Right renal pelvis (tissue), 4 donors: ENCODE measurements at regions not wholly inside any gene's neighbourhood (a gene's known extent, or its start where the extent isn't known, plus 50 kb on each side); places are given as distances from the start of the nearest gene placed in this dataset.

ENCODE experiments used
- DNase-seq, 4 donors: peaks; one replicate each; pipeline ENCODE4 v3.0.0-alpha.2; 2013; ENCODE audit warnings: low read depth in 4 of 4, low spot score in 3 of 4, missing footprints in 1 of 4

DNA sequence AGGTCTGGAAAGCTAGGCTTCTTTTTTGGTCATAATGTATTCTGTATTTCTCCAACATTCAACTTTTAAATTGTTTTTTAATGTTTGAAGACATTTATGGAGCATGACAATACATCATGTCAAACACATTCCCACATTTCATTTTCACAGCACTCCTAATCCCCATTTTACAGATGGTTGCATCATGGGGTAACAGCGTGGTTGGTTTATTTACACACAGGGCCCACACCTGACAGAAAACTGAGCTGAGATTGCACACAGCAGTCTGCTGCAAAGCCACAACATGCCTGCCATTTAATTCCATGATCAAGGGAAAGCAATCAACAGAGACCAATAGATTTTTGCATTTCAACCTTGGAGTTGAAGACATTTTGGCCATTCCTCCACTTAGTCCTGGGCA lies 335.7 kb upstream of the MGAT5 start:
- no peak for DNase-seq

DNA sequence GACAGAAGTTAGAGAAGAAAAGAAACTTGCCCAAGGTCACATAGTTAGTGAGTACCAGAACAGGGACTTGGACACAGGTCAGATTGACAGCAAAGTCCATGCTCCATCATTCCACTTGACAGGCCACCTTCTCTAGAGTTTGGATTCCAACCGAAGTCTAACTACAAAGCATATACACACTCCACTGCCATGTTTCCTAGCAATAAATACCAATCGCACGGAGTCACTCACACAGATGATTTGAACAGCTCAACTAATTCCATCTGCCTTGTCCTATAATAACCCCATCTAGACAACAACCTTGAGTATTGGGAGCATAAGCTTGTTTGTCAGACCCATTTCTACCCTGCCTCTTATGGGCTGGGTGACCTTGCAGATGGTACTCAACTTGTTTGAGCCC lies 334.6 kb upstream of the MGAT5 start:
- no peak for DNase-seq

DNA sequence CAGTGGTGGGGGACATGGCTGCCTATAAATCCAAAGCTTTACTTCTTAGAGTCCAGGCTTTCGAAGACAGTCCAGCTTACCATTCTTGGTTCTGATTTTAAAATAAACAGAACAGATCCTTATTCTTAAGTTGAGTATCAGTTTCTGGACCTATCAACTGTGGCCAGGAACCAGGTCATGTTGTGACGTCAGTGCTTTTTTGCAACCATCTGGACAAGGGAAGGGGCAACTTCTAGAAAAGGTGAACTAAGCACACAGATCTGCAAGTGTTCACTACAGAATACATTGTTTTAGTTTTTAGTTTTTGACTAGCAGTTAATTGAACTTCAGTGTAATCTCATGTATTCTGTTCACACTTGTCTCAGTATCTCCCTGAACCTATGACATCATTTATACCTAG lies 326.0 kb upstream of the MGAT5 start:
- no peak for DNase-seq

DNA sequence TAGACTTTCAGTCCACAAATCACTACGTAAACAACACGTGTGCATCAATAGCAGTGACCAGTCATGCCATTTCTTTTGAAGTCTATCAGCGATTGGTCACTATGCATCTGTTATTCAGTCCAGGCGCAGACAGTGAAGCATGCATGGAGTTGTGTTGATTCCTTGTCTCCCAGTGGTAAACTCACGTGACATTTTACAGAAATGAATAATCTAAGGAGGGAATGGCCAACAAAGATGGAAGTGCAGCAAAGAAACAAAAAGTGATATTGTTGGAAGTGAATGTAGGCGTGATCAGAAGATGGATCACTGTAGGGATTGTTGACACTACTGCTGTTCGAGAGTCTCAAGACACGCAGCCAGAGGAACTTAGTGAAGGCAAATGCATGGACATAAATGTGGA lies 317.8 kb upstream of the MGAT5 start:
- no peak for DNase-seq

DNA sequence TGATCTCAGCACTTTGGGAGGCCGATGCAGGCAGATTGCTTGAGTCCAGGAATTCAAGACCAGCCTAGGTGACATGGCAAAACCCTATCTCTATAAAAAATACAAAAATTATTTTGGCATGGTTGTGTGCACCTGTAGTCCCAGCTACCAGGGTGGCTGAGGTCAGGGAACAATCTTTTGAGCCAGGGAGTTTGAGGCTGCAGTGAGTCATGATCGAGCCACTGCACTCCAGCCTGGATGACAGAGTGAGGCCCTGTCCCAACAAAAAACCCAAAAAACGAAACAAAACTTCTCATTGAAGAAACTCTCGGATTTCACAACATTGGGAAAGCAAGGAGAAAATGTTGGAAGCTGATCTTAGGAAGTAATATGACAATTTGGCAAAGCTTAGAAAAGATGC lies 317.3 kb upstream of the MGAT5 start:
- DNase-seq, result no peak

DNA sequence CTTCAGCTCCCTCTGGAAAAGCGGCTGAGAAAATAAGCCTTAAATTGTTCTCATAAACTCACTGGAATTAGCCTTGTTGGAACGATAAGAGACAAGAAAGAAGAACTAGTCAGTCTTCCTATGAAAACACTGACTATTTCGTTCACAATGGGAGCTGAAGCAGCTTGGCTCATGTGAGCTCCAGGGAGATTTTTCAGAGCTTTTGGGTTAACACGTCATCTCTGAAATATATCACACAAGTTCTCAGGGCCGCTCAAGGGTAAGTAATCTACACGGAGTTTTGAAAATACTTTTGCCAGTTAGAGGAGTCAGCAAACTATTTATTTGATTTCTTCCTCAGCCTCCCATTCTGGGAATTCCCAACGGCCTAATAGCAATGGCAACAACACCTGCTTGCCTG lies 316.2 kb upstream of the MGAT5 start:
- DNase-seq, result no peak

DNA sequence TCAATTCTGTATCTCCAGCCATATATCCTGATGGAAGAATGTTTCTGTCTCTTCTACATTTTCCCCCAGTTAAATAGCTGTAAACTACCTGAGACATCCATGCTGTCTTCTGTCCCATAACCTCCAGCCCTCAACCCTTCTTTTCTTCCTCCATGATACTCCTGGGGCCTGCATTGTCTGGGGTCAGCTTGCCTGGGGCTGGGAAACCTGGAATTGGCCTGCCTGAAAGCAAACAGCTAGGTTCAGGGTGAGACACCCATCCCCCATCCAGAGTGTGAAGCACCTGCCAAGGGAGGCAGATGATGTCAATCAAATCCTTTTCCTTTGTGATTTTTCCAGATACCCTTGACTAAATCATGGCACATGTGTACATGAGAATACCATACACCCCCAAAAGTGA lies 313.7 kb upstream of the MGAT5 start:
- DNase-seq, result no peak

DNA sequence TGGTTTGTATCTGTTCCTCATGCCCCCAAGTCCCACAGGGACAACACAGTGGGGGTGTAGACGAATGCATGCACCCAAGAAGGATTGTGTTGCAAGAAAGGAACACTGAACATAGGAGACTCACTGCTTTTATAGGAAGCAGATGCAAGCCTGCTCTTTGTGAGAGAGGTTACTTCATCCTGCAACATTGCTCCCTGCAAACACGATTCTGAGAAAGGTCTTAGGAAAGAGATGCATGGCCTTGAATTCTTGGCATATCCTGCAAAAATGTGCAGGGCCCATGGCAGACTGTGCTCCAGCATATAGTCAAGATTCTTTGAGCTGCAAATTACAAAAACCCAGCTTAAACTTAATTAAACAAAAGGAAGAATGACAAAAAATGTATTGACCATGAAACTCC lies 312.2 kb upstream of the MGAT5 start:
- no peak for DNase-seq

DNA sequence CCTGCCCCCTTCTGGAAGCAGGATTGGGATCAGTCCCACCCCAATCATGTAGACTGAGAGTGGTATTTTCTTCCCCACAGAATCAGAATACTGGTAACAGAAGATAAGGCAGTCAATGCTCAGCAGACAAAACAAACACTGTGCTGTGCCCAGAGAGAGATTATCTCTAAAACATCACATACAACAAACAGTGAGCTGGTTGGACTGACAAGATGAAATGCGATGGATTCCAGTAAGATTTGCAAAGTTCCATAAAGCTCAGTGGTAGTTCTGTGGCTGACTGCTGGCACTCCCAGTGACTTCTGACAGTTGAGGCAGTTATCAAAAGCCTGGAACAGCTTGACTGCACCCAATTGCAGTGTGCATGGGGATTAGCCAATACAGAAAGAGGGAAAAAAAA lies 311.5 kb upstream of the MGAT5 start:
- DNase-seq, result no peak

DNA sequence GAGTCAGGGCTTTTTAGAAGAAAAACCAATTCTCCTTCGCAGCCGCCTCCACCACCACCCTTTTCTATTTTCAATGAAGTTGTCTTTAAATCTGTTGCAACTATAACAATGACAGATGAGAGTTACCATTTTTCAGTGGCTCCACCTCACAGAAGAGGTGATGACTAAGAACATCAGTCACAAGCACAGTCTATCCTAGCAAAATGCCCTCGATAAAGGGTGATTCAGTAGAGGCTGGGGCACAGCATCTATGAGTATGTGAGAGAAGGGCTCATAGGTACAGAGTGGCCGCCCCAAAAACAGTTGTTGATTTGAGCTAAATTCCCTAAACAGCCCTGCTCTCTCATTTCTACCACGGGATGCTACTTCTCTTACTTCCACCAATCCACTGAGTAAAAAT lies 310.8 kb upstream of the MGAT5 start:
- no peak for DNase-seq

DNA sequence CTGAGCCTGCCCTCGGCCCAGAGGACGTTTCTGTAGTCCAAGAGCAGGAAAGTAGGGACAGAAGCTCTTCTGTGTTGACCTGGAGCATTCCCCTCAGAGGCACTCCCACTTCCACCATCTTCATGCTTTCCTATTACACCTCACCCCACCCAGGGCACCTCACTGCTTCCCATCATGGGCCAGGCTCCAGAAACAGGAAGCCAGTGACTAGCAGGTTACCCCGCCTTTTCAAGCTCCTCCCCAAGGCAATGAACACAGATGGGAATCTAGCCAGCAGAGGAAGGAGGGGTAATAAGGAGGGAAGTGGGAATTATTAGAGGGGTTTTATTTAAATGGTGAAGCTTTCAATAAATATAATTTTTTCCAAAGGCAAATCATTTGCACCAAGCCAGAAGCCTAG lies 308.8 kb upstream of the MGAT5 start:
- DNase-seq, result no peak

DNA sequence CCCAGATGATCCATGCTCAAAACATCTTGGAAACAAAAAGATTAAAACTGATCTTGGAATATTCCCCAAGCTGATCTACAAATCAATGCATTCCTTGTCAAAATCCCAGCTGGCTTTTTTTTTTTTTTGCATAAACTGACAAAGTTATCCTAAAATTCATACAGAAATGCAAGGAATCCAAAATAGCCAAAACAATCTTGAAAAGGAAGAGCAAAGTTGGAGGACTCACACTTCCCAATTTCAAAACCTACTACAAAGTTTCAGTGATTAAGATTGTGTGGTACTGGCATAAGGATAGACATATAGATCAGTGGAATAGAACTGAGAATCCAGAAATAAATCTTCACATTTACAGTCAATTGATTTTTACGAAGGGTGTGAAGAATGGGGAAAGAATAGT lies 306.8 kb upstream of the MGAT5 start:
- no peak for DNase-seq

DNA sequence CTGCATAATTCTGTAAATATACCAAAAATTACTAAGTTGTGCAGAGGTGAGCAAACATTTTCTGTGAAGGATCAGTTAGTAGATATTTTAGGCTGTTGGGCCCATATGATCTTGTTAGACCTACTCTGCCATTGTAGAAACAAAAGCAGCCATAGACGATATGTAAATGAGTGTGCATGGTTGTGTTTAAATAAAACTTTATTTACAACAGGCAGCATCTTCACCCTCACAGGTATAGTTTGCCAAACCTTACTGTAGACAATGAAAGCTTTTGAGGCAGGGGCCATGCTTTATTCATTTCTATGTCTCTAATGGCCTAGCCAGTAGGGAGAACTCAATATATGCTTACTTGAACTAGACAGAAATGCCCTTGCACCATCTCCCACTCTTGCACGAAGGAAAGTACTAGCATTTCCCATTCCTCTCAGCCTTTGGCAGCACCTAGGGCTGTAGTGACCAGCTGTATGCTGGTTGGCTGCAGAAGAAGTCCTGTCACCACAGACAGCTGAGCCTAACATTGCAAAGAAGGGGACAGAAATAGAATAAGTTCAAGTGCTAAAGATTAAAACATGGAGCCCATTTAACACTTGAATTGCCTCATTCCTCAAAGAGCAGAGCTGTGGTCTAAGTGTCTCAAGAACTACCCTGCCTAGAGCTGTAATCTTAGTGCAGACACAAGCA lies 305.1 kb upstream of the MGAT5 start:
- DNase-seq, result no peak

DNA sequence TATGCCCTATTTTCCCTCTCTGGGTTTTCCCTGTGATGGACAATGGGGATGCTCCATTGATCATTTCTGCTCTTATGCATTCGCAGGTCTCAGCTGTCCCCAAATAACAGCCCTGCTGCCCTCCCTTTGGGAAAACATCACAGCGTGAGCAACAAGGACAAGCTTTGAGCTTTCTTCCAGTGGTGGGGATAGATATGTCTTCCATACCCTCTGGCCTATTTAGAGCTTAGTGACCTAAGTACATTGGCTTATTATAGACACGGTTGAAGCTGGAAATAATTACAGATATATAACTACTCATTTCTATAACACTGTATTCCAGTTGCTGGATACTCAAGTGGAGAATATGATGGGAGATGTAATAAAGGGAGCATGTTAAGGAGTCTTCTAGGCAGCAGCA lies 304.3 kb upstream of the MGAT5 start:
- DNase-seq, result no peak

DNA sequence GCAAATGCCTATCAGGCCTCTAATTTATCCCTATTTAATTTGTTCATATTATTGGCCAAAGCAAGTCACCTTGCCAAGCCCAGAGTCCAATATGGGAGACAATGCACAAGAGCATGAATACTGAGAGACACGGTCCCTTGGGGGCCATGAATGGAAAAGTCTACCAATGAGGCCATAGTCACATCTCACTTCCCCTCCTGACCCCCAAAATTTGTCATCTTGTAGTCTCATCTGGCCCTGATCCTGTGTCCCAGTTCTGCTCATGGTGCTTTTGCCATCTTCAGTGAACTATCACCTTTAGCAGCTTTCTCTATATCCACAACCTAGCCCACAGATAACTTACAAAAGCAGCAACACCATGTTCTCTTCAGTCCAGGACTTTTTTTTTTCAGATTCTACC lies 302.7 kb upstream of the MGAT5 start:
- DNase-seq, result no peak

DNA sequence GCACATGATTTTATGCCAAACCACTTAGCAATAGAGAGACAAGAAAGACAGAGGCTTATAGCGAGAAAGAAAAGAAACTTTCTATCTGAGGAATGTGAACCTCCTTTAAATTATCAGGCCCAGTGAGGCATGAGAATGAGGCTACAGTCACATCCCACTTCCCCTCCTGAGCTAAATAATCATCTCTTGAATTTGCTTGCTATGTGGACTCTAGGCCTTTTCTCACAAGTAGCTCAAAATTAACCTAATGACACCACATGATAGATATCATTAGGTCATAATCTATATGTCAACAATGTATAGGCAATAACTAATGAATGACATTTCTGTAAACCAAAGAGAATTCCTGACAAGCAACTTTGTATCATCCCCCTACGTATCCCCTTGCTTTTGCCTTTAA lies 301.5 kb upstream of the MGAT5 start:
- DNase-seq, result no peak

DNA sequence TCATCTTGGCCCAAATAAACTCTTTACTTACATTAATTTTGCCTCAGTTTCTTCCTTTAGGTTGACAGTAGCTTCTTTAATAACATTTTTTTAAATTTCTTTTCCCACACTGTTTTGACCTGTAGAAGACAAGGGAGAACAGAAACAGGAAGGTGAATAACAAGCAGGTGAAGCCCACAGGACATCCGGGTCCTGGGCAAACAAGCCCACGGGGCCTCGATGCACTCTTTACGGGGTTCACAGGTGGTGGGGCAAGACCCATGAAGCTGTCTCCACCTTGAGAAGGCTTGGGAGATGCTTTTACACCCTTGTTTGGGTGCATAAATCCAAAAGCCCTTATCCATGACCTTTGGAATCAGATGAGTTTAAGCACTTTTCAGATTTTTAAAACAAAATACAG lies 301.0 kb upstream of the MGAT5 start:
- no peak for DNase-seq

DNA sequence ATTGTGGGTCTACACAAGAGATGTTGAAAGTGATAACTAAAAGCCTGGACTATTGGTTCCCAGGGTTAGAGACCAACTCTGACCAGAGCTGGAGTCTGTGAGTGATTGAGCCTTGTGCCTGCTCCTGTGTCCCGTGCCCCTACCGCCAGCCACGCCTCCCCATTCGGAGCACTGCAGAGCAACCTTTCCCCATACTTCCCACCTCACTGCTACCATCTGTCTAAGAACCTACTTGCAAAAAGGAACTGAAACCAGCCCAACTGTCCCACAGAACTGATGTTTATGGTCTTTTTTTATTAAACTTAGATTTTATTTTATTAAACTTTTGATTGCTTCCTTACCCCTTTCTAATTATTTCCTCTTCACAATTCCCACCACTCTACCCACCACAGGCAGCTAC lies 300.3 kb upstream of the MGAT5 start:
- DNase-seq, result no peak

DNA sequence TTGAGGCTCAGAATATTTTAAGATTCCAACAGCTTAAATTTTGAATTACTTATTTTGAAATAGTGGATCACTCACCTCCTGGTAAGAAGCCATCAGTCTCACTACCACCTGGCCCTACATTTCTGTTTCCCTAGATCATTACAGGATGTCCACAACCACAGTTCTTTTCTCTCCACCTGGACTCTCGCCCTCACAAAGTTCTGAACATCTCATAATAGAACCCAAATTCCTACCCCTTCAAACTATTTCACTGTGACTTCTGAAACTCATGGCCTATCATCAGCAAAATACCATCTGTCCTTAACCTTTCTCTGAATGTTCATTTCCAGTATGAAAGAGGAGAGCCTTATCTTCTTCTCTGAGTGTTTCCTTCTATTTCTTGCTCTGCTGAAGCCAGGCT lies 299.2 kb upstream of the MGAT5 start:
- no peak for DNase-seq

DNA sequence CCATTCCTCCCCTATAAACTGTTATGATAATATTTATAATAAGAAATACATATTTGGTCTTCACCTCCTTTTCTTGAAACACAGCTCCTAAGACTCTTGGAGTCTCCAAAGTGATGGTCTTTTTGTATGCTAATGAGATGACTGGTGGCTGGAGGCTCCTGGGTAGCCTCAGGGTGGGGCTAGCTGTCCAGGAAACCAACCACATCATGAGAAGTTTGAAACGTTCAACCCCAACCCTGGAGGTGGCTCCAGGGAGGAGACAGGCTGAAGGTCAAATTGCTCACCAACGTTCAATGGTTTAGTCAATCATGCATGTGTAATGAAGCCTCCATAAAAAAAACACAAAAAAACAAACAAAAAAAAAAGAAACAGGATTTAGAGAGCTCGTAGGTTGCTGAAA lies 298.7 kb upstream of the MGAT5 start:
- DNase-seq, result no peak

DNA sequence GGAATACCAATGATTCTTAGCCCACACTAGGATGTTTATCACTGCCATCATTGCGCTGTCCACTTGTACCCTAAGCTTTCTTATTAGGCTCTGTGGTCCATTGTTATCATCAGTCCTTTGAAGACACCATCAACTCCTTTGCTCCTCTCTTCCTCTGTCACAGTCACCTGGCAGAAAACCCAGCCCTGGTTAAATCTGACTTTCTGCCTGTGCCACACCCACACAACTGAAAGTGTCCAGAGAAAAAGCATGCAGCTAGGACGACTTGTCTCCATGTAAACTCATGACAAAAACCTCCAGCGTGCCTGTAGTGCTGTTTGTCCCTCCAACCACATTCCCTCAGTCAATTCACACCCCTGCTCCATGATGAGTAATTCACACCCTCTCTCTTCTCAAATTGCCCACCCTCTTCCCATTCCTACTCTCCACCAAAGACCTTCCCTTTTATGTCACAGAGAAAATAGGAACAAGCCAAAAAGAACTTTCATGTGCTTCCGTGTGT lies 297.4 kb upstream of the MGAT5 start:
- DNase-seq, result no peak

DNA sequence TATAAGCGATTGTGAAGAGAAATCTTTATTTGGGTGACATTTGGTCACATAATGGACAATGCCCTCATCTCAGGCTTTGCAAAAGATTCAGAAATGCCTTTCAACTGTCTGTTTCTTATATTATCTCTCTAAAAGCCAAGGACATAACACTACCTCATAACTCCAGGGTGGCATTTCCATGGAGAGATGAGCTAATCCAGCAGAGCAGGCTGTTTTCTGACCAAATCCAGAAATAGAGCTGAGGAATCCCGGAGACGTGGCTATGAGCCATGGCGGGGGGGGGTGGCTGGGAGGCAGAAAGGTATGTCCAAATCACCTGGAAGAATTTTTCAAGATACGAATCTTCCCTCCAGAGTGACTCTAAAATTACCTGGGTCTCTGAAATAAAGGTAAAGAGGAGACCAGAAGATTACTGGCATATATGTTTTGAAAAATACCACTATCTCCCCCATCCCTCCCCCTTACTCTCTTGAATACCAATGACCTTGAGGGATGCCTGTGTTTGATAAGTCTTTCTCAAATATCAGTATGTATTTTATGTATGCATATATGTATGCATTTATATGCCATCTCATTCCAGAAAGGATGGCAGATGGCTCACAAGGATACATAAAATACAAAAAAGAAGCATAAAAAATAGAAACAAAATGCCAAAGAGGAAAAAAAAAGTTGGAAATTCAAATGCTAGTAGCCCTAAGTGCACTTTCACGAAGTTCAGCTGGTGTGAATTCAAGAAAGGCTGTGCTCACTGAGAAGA lies 296.0 kb upstream of the MGAT5 start:
- no peak for DNase-seq

DNA sequence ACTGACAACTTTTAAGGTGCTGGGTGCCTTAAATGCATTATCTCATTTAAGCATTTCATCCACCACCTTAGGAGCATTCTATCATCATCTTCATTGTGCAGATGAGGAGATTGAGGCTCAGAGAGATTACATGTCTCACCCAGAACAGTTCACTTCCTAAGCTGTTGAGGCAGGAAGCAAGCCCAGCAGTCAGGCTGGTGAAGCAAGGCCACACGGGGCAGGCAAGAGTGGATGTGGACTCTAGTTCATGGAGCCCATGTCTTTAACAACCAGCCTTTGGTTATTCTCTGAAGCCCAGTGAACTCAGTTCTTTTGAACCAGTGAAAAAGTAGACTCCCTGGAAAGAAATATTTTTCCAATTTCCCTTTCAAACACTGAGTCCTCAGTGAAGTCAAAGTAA lies 294.8 kb upstream of the MGAT5 start:
- DNase-seq, result no peak
